NCI-H128 (cell line): ENCODE measurements at regions not wholly inside any gene's neighbourhood (a gene's known extent, or its start where the extent isn't known, plus 50 kb on each side); places are given as distances from the start of the nearest gene placed in this dataset.
"Not testable (repeated sequence)": the region's sequence is repeated elsewhere in the genome, so short reads cannot be mapped to it uniquely, and the experiment has no call there.

ENCODE experiments used
- DNase-seq: peaks from one replicate; lab custom pipeline; 2025; ENCODE audit not compliant: unreplicated experiment; lab: John Stamatoyannopoulos, UW

GRCh38 chr5:138702166-138703077 is 50.8 kb upstream of the CTNNA1 start:
- DNase-seq = no peak

- no peak for DNase-seq
These were observed 51.5 kb upstream of the CTNNA1 start for GRCh38 chr5:138701678-138702077.

- DNase-seq = no peak
These were observed 52.5 kb upstream of the CTNNA1 start for GRCh38 chr5:138700581-138701362.

GRCh38 chr5:138699482-138699881 is 53.7 kb upstream of the CTNNA1 start:
- no peak for DNase-seq

DNA sequence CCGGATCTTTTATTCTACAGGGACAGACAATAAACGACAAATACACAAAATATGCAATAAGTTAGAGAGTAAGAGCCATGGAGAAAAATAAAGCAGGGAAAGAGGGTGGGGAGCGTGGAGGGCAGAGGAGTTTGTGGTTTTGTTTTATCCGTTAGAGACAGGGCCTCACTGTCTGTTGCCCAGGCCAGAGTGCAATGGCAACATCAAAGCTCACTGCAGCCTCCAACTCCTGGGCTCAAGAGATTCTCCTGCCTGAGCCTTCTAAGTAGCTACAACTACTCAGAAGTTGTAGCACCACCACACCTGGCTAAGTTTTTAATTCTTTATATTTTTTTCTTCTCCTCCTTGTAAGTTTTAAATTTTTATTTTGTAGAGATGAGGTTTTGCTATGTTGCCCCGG is 54.5 kb upstream of the CTNNA1 start:
- no peak for DNase-seq

DNA sequence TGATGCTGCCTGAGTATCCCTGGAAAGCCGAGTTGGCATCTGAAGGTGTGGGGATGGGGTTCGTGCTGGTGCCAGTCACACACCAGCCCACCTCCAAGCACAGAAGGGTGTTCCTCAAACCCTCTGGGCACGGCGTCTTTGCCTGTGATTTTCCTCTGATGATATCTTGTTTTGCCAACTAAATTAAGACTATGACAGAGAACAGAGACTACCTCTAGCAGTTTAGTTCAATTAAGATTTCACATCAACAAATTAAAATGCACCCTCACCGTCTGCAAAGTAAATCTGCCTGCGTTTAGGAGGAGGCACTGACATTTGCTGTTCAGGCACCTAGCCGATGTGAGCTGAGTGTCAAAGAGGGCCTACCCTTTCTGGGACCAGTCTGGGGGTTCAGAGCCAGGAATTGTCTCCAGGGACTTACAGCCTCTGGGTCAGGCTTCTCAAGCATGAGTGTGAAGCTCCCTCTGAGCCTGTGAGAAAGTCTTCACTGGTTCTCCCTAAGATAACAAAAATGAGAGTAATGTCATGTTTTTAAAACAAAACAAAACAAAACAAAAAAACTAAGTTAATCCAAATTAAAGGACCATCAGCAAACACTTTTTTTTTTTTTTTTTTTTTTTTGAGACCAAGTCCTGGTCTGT is 55.4 kb upstream of the CTNNA1 start:
- DNase-seq = no peak

DNA sequence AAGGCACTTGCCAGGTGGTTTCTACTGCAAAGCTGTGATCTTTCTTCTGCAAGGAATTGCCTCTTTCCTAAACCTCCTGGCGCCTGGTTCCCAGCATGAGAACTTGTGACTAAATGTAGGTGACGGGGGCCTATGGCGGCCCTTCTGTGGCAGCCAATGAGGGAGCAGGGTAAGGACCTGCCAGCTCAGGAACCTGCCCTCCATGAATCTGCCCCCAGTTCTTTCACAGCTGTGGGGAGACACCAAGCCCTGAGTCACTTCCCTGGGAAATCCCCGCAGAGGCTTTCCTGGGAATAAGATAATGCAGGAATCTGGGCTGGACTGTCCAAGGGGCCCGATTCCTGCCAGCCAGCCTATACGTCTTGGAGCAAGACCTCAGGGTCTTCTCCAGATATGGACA is 56.7 kb upstream of the CTNNA1 start:
- no peak for DNase-seq

DNA sequence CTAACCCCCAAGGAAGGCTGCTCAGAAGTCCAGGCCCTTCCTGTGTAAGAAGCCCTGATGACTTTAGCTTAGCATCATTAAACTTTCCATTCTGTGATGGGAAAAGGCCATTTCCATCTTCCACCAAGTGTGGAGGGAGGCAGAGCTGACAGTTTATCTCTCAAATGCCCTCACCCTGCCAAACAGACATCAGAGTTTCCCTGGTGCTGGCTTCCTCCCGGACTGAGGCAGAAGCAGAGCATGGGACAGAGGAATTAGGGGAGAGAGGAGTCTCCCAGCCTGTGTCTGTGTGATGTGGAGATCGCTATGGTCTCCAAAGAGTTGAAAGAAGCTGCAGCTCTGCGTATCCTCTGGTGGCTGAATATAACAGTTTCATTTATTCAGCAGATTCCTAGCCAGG is 57.4 kb upstream of the CTNNA1 start:
- no peak for DNase-seq

DNA sequence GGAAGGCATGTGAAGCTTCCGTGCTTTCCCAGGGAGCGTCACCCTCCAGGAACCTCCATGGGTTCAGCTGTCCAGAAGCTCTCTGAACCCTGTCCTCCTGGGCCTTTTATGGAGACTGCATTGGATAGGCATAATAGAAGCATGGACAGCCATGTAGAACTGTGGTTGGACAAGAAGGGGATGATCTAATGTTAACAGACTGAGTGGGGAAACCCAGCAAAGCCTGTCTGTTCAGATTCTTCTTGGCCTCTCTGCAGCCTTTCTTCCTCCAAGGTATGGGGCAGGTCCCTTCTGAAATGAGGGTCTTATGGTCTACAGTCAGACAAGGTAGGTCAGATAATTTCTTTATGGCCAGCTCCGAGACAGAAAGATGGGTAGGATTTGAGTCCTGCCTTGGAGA is 59.1 kb upstream of the CTNNA1 start:
- DNase-seq = no peak

DNA sequence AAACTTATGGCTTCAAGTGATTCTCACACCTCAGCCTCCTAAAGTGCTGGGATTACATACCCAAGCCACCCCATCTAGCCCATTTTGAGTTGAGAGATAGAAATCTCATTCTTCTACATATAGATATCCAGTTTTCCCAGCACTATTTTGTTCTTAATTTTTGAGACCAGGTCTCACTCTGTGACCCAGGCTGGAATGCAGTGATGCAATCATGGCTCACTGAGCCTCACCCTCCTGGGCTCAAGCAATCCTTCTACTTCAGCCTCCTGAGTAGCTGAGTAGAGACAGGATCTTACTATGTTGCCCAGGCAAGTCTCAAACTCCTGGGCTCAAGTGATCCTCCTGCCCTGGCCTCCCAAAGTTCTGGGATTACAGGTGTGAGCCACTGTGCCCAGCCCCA is 60.9 kb upstream of the CTNNA1 start:
- DNase-seq = no peak

DNA sequence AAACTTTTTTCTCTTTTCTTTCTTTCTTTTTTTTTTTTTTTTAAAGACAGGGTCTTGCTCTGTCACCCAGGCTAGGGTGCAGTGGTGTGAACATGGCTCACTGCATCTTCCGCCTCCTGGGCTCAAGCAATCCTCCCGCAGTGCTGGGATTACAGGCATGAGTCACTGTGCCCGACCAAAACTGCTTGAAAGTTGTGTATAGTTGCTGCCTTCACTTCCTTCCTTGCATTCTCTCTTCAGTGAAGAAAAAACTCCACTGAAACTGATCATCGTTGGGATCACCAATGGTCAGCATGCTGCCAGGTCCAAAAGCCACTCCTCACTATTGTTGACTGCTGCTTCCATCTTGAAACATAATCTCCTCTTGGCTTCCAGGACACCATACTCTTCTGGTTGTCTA is 66.6 kb upstream of the CTNNA1 start:
- DNase-seq = no peak

- no peak for DNase-seq
These were observed 68.0 kb upstream of the CTNNA1 start for GRCh38 chr5:138685193-138685745.

DNA sequence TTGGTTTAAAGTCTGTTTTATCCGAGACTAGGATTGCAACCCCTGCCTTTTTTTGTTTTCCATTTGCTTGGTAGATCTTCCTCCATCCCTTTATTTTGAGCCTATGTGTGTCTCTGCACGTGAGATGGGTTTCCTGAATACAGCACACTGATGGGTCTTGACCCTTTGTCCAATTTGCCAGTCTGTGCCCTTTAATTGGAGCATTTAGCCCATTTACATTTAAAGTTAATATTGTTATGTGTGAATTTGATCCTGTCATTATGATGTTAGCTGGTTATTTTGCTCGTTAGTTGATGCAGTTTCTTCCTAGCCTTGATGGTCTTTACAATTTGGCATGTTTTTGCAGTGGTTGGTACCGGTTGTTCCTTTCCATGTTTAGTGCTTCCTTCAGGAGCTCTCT is 70.8 kb upstream of the CTNNA1 start:
- not testable (repeated sequence) for DNase-seq

- not testable (repeated sequence) for DNase-seq
These were observed 74.4 kb upstream of the CTNNA1 start for GRCh38 chr5:138678826-138679225.

DNA sequence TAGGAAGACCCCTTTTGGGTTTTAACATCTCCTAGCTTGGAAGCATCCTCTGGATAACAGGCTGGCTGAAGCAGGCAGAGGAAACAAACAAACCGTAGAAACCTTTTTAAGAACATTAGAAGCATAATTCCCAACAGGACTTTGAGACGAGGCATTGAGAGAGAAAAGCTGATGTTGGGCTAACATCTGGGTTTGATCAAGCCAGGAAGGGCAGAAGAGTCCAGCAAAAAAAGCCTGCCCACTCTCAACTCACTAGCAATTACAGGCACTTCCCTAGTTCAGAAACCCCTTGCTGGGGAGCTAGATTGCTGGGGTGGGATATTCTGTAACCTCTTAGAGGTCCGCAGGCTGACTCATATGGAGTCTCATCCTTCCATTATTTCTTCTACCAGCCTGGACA is 75.4 kb upstream of the CTNNA1 start:
- no peak for DNase-seq

DNA sequence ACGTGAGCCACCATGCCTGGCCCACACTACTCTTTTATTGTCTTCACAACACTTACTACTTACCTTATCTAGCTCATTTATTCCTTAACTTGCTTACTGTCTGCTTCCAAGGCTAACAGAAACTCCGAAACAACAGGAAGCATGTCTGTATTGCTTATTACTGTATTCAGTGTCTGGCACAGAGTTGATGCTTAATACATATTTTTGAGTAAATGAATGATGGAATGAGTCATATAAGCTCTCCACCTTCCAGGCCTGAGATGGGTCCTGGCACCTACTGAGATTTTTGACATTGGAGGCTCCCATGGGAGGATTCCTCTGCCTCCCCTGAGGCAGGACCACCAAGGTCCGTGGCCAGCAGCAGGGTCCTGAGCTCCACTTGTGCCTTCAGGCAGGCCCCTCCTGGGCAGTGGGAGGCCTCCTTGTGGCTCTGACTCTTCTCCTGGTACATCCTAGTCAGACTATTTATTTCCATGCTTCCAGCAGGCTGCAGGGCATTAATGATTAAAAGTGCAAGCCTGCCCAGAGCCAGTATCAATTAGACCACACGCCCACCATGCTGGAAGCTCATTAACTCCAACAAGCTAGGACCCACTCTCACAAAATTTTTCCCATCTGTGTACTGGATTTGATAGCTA is 76.5 kb upstream of the CTNNA1 start:
- DNase-seq = no peak

DNA sequence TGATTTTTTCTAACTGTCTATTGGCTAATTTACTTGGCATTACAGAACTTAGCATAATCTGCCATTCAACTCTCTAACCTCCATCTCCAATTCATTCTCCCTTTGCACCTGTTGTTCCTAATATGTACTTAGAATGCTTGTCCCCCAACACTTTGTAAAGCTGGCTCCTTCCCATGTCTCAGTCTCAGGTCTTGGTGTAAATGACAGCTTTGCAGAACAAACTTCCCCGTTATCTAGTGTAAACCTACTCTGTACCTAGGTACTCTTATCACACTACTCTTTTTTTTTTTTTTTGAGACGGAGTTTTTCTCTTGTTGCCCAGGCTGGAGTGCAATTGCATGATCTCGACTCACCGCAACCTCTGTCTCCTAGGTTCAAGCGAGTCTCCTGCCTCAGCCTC is 77.2 kb upstream of the CTNNA1 start:
- no peak for DNase-seq

GRCh38 chr5:138668451-138669380 is 84.5 kb upstream of the CTNNA1 start:
- no peak for DNase-seq

GRCh38 chr5:138667782-138668331 is 85.4 kb upstream of the CTNNA1 start:
- DNase-seq = not testable (repeated sequence)
